A673 (cell line): ENCODE measurements at regions not wholly inside any gene's neighbourhood (a gene's known extent, or its start where the extent isn't known, plus 50 kb on each side); places are given as distances from the start of the nearest gene placed in this dataset.

Experiments
- CTCF ChIP-seq: fragments of 300-800, 200-600 bp; sonication (generic); conservative IDR thresholded peaks from 2 replicates; pipeline ENCODE4 v1.5.1; 2017; ENCODE audit warnings: low read depth, mild to moderate bottlenecking, antibody characterized with exemption, low read length, moderate library complexity, mixed read lengths
- EZH2 ChIP-seq: fragments of 200-600 bp; sonication (generic); IDR thresholded peaks from 2 replicates; pipeline ENCODE4 v1.6.1; 2017; ENCODE audit warnings: borderline replicate concordance, low read depth, mild to moderate bottlenecking, mixed read lengths, antibody characterized with exemption, low read length; ENCODE audit not compliant: poor library complexity, severe bottlenecking

DNA sequence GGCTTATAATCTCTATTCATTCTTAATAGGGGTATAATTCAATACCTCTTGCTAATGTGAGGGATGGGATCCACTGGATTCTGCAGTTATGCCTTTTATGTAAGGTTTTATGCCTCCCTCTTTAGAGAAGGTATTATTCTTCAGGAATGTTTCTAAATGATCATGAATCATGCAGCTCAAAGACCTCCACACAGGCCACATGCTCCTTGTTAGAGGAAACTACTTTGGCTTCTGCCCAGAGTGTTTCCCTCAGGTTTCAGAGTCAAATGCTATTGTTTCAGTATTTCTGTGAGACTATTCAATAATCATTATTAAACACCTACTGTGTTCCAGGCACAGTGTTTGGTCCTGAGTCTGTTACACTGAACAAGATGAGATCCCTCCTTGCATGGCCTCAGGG lies 115.9 kb downstream of the RAB38 start:
- TF ChIP-seq CTCF (no peak), EZH2 (no peak)
